Stimulated activated CD4-positive, alpha-beta T cell treated with anti-CD3 and anti-CD28 coated beads, Interleukin-12 subunit alpha, Interleukin-12 subunit beta, amount 100 ng/mL, for 24 hours (primary cell): ENCODE measurements at regions not wholly inside any gene's neighbourhood (a gene's known extent, or its start where the extent isn't known, plus 50 kb on each side); places are given as distances from the start of the nearest gene placed in this dataset.

Experiments
- DNase-seq, 2 experiments: peaks; one replicate each; pipeline ENCODE4 v3.0.0-alpha.2; 2020; ENCODE audit warnings: low read depth in 2 of 2

GRCh38 chr16:73356401-73357079 lies 308.6 kb upstream of the ZFHX3 start:
- no peak for DNase-seq

DNA sequence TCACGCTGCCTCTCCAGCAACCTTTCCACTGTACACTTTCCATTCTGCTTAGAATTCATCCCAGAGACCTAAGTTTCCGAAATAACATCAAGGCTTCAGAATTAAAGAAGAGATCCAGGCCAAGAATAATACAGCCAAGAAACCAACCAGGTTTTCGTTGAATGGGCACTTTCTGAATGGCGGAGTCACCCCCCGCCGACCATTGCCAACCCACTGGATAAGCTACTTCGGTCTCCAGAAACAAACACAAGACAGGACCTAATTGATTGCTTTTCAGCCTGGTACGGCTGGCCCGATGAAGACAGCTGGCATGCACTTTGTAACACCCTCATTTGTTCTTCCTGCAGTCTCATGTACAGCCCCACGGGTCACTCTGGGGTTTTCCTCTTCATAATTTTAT lies 308.1 kb upstream of the ZFHX3 start:
- no peak for DNase-seq

- DNase-seq: no peak
Measured at GRCh38 chr16:73354434-73354833, 306.5 kb upstream of the ZFHX3 start.

DNA sequence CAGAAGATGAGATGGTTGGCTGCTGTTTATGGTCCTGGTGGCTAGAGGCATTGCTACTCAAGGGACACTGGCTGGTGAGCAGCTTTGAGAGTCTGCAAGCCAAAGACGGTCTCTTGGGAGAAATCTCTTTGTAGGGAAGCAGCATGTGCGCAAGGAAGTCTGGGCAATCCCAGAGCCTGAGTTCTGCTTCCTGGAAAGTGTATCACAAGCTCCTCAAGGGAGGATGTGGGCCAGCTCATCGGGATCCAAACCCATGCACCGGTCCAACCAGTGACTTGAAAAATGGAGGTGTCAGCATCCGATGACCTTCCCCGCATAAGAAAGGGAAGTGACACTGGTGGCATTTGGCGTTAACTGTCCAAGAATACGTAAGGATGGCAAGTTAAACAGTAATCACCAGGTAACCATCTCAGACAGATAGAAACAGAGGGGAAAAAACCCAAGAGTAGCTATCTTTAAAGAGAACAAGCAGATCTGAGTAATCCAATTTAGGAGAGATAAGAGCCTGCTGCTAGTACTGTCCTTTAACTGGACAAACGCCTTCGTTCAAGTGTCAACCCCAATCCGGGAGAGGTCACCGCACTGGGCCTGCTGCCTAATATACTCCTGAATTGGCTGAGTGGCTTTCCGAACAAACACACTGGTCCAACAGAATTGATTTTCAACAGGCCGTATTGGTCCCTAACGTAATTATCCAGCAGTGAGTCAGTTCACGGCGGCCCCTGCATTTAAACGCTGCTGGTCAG lies 303.0 kb upstream of the ZFHX3 start:
- DNase-seq: no peak

DNA sequence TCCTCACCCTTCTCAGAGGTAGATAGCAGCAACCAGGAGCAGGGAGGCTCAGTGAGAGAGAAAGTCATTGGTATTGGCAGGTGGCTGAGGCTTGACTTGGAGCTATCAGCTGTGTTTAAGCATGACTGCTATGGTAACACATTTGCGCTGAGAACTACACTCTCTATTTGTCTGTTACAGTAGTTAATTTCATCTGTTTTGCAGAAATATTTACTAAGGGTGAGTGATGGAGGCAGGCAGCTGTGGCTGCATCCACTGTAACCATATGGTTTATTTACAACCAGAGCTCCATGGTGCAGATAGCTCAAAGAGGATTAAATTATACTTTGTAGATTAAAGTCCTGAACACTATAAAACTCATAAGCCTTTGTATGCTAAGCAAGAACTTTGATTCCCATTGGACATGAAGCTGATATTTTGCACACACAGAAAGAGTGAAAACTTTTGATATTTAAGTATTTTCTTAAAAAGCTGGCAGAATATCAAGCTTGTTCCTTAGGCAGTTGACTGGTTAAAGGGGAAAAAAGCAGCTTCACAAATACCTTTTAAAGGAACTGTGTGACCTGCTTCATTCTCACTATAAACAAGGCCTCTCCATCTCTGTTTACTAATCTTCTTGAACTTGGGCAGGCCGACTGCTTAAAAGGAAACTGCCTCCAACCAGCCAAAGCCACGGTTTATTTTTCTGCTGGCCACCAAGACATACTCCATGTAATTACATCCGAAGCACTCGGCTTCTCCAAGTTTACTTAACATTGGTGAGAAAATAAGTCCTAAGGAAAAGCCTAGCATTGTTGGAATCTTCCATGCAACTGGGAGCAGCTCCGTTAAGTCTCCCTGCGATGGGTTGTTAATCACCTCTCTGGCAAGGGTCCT lies 299.8 kb upstream of the ZFHX3 start:
- DNase-seq: no peak

GRCh38 chr16:73339821-73340220 lies 291.9 kb upstream of the ZFHX3 start:
- DNase-seq: no peak

DNA sequence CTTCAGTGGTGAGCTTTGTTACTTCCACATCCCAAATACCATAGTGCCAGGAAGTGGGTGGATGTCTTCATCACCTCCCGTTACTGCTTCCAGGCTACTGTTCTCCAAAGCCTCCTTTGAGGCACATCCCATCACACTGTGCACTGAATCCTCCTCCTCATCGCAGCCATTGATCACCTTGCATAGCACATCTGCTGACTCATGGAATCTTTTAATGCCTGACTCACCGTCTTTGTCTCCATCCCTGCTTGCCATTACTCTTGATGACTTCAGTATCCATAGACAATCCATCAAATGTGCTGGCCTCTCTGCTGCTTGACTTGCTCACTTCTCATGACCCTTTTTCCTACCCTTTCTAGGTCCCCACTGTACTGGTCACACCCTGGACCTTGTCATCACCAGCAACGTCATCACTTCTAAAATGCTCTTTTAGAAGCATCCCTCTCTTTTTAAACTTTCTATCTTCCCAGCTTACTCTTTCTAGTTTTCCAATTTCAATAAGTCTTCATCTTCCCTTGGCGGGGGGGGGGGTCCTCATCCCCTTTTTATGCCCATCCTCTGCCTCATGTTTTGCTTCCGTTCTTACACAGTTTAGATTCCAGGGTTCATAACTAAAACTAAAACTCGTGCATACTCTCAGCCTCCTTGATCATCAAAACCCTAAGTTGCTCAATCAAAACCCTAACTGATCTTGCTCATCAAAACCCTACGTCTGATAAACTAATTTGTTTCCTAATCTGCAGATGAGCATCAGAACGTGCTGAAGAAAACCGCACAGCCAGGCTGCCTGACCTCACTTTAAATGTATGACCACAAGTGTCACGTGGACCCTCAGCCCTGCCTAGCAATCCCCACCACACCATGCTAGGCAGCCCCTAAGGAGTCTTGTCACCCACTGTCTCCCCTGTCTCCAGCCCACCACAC lies 289.7 kb upstream of the ZFHX3 start:
- DNase-seq: no peak

DNA sequence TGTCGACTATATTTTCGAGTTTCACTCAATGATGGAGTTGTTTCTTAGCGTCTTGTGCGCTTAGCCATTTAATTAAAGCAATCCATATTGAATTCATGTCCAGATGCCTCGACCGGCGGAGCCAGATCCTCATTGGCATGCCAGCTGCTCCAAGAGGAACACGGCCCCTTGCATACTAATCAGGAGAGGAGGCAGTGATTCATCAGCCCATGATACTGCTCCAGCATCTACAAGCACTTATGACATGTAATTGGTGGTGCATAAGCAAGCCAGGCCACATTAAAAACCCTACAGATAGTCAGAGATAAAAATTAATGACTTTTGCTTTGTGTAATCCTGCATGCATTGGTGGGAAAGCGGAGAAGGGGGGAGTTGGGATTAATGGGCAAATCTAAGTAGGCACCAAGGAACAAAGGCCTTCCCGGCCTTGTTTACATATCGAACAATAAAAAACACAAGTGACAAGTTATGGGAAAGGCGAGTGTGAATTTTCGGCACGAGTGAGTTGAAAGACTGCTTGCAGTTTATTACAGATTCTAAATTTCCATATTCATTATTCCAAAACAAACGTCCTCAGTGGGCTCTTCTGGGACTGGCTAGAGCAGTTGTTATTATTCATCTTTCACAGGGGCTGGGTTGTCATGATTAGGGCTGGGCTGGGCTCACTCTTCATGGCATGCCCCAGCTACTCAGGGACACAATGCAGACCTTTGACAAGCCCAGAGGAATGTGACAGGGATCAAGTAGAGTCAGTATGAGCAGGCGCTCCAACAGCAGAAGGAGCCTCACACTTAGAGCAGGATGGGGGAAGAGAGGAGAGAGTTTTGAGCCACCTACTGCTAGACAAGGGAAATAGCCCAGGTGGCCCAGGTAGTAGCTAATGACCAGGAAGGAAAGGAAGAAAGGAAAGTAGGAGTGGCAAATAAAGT lies 281.7 kb upstream of the ZFHX3 start:
- no peak for DNase-seq

DNA sequence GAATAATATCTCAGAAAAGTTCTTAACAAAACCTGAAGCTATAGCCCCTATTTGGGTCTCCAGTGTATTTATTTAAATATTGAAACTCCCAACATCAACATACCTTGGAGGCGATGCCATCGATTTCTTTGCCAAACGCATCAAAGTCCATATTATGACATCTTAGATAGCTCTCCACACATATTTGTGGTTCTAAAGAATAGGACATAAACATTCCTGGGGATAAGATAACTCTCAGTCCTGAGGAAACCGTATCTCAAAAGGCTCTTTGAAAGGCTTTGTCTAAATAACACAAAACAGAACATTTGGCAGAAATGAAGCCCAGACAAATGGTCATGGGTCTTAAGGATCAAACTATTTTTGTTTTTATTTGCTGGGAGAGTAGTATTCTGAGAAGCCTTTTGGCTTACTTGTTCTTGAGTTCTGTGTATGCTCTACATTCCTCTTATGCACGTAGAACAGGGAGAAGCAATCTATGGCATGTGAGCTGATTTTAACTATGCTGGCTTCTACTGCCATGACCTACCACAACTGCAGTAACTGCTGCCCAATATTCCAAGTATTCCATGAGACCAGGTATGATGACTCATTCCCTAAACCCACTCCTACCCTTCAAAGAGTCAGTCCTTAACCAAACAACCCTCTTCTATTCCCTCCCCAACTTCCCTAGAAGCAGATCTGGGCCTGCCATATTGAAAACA lies 279.0 kb upstream of the ZFHX3 start:
- no peak for DNase-seq

- DNase-seq: no peak
Measured at GRCh38 chr16:73326221-73326620, 278.3 kb upstream of the ZFHX3 start.

- DNase-seq: no peak
Measured at GRCh38 chr16:73323880-73324279, 276.0 kb upstream of the ZFHX3 start.

DNA sequence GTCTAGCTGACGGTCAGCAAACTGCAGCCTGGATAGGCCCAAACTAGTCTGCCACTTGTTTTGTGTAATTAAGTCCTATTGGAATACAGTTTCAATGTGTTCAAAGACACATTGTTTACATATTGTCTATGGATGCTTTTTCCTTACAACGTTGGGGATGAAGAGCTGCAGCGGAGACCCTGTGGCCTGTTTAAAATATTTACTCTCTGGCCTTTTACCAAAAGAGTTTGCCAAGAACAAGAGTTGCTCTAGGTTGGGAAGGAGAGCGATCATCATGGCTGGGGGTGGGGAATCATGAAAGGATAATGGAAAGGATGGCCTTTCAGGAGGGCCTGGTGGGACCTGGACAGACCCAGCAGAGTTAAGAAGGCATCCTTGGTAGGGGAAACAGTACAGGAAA lies 274.9 kb upstream of the ZFHX3 start:
- DNase-seq: no peak

DNA sequence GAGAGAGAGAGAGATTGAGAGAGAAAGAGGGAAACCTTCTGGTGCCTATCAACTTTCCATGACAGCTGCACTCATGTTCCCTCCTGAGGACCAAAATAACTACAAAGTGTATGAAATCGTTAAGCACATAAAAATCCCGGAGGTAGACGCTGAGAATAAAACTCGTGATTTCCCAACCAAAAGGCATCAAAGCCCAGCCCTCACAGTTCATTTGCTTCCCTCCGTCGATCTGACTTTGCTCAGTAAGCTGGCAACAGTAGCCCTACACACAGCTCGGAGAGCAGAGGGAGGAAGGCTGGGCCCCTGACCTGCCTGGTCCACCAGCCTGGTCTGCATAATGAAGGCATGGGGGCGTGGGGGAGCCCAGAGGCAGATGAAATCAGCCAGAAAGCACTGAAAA lies 273.9 kb upstream of the ZFHX3 start:
- no peak for DNase-seq

- no peak for DNase-seq
Measured at GRCh38 chr16:73319737-73320136, 271.8 kb upstream of the ZFHX3 start.

GRCh38 chr16:73319261-73319660 lies 271.3 kb upstream of the ZFHX3 start:
- DNase-seq: no peak

GRCh38 chr16:73317321-73317857 lies 269.5 kb upstream of the ZFHX3 start:
- DNase-seq: no peak

DNA sequence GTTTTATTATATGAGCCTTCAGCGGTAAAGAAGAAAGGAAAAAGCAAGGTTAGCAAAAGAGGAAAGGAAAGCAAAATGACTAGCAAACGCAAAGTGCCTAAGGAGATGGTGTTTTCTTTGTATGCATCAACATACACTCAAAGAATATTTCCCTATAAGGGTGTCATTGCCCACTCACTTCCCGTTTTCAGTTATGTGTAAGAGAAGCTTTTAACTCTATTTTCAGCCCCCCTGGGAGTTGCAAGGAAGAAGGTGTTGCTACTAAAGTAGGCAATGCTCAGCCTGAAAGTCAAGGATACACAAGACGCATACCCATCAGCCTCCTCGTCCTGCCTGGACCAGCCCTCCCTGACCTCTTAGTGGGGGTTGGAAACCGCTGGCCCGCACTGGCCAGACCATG lies 267.7 kb upstream of the ZFHX3 start:
- no peak for DNase-seq

DNA sequence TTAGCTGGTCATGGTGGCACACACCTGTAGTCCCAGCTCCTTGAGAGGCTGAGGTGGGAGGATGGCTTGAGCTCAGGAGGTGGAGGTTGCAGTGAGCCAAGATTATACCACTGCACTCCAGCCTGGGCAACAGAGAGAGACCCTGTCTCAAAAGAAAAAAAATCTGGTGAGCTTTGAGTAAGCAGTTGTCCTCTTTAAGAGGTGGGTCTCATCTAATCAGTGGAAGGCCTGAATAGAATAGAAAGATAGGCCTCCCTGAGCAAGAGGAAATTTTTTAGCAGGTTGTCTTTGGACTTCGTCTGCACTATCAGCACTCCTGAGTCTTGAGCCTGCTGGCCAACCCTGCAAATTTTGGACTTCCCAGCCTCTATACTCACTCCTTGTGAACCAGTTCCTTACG lies 266.0 kb upstream of the ZFHX3 start:
- no peak for DNase-seq
